ENCODE measurements at regions not wholly inside any gene's neighbourhood (a gene's known extent, or its start where the extent isn't known, plus 50 kb on each side); places are given as distances from the start of the nearest gene placed in this dataset.
"Not testable (repeated sequence)": the region's sequence is repeated elsewhere in the genome, so short reads cannot be mapped to it uniquely, and the experiment has no call there.

GRCh38 chr15:79608066-79608864 lies 176.1 kb downstream of the MINAR1 start:
- no peak for DNase-seq

DNA sequence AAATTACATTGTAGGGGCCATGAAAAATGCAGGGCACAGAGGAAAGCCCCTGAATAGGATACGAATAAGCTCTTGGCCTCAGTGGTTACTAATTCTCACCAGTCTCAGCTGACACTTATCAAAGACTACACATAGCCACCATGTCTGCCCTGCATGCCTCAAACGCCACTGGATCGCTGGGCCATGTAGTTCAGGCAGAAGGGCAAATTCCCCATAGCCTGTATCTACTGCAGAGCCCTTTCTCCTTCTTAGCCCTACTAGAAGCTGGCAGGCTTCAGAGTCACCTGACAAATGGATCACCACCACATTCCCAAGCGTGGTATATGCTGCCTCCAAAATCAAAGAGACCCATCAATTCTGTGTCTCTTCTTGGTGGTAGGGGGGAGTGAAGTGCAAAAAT lies 177.4 kb downstream of the MINAR1 start:
- DNase-seq: no peak

- DNase-seq: no peak
Observed at GRCh38 chr15:79610021-79610420, 177.9 kb downstream of the MINAR1 start.

DNA sequence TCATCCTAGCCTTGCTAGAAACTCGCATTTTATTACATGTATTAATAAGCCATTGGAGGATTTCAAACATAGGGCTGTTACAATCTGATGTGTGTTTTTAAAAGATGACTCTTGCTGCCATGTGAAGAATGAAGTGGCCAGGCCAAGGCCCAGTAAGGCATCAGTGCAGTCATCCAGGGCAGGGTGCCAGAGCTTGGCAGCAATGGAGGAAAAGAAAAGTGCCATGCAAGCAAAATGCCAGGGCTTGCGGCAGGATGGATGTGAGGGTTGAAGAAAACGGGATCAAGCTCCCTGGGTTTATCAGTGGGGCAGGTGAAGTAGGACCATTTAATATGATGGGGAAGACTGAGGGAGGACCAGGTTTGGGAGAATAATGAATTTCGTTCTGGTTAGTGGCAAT lies 183.6 kb downstream of the MINAR1 start:
- no peak for DNase-seq

GRCh38 chr15:79617071-79617470 lies 184.9 kb downstream of the MINAR1 start:
- DNase-seq: no peak

GRCh38 chr15:79620112-79620857 lies 188.1 kb downstream of the MINAR1 start:
- no peak for DNase-seq

GRCh38 chr15:79621805-79622204 lies 189.7 kb downstream of the MINAR1 start:
- DNase-seq: not testable (repeated sequence)

DNA sequence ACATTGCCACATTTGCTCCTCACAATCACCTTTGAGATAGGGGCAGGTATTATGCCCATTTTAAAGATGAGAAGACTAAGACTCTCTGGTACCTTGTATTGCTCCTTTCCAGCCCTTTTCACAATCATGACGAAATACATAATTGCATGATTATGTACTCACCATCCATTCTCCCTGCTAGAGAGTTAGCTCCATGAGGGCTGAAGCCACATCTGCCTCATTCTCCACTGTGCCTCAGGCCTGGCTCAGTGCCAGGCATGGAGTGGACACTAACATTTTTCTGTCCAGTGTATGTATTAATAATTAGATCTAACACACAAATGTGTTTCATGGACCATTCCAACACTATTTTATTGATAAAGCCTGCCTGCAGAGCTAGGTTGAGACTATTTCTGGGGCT lies 191.4 kb downstream of the MINAR1 start:
- DNase-seq: no peak

GRCh38 chr15:79629687-79630086 lies 197.6 kb downstream of the MINAR1 start:
- DNase-seq: no peak

DNA sequence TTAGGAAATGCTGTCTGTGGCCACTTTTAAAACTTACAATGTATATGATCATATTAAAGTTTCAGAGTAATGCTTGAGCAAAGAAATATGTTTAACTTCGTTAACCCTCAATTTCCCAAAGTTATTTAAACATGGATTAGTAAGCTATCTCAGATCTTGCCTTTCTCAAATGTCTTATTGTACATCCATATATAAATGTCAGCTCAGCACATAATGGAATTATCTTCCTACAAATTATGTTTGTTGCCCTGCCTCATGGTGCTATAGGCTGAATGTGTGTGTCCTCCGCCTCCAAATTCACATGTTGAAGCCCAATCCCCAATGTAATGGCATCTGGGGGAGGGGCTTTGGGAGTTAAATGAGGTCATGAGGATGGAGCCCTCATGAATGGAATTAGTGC lies 200.3 kb downstream of the MINAR1 start:
- no peak for DNase-seq

DNA sequence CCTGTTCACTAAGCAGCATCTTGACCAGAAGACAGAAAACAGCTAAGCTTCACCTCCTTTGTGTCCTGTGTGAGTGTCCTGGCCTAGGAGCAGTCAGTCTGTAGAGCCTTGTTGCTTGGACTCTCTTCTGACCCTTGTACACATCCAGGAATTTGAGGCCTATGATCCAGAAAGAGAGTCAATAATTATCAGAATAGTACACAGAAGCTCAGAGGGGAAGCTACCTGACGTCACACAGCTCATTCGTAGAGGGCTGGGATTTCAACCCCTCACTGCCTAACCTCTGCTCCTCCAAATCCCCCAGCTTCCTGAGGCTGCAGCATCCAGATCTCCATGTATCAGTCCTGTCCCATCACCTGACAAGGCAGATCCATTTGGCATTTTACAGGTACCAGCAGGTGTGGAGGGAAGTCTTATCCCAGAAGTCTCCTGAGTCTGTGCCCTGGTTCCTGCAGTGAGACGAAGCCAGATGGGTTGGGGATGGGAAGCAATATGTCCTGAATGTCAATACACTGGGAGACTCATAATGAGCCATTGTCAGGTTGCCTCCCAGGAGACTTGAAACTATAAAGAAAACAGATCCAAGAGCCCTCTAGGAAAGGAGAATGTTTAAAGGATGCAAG lies 203.1 kb downstream of the MINAR1 start:
- no peak for DNase-seq

DNA sequence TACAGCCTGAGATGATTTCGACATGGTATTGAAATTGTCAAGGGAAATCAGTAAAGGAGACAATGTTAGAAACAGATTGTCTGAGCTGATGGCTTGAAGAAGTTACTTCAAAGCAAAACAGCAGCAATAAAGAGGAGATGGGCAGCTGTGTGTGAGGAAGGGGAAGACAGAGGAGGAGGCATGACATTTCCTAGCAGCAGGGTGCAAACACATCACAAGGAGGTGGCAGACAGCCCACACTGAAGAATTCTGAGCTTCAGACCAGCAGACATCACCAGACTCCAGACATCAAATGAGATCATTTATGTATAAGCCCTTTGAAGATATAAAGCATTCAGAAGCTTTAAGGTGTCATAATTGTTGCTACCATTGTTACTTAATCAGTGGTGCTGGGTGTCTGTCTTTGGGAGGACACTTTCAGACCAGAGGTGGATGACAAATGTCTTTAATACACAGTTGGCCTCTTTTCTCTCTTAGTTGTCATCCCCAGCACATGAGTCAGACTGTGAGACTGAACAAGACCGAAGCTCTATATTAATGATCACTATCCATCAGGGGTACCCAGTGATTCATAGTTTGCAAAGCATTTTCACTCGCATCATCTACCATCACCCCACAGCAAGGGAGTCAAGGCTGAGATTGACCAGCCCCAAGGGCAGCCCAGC lies 203.9 kb downstream of the MINAR1 start:
- no peak for DNase-seq

- no peak for DNase-seq
Observed at GRCh38 chr15:79640206-79640605, 208.1 kb downstream of the MINAR1 start.

GRCh38 chr15:79641841-79642240 lies 209.7 kb downstream of the MINAR1 start:
- no peak for DNase-seq

- DNase-seq: no peak
Observed at GRCh38 chr15:79643393-79643792, 211.3 kb downstream of the MINAR1 start.

GRCh38 chr15:79644091-79644490 lies 212.0 kb downstream of the MINAR1 start:
- no peak for DNase-seq

DNA sequence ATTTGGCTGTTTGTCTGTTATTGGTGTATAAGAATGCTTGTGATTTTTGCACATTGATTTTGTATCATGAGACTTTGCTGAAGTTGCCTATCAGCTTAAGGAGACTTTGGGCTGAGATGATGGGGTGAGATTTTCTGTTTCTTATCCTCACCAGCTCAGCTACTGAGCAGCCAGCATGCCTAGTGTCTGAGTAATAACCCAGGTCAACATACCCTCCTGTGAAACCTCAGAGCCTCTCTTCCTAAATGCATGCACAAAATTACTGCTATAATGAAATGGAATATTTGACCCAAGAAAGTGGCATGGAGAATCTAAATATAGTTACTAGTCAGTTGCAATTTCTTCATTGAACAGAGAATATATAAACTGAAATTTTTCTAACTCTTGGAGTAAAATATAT lies 220.8 kb downstream of the MINAR1 start:
- DNase-seq: not testable (repeated sequence)

- no peak for DNase-seq
Observed at GRCh38 chr15:79653533-79653932, 221.4 kb downstream of the MINAR1 start.

DNA sequence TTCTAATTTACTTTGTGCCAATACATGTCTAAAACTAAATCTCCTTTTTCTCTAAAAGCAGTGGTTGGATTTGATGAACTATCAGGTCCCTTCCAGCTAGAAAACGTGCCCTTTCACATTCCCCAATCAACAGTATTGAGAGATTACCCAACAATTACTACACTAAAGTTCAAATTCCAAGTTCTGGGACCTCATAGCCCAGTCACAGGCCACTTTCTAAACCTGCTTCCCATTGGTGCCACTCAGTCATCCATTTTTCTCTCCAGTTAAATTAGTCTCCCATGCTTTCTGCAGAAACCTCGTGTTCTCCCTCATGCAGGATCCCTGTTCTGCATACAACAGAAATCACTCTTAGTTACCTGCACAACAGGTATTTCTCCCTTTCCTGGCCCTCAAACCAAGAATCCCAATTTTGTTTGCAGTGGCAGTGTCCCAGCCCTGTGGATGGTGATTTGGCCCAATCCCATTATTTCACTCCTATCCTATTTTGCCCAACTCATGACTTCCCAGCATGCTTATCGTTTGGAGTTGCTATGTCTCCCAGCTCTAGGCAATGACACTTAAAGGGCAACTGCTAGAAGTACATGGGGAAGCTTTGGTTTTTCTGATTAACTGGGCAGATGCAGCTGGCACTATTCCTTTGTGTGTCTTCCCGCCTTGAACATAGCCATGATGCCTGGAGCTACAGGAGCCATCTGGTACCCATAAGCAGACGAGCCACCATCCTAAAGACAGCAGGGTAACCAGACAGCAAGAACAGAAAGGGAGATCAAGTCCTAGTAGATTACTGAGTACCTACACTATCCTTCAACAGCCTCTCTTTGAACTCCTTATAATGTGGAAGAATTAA lies 224.2 kb downstream of the MINAR1 start:
- no peak for DNase-seq

DNA sequence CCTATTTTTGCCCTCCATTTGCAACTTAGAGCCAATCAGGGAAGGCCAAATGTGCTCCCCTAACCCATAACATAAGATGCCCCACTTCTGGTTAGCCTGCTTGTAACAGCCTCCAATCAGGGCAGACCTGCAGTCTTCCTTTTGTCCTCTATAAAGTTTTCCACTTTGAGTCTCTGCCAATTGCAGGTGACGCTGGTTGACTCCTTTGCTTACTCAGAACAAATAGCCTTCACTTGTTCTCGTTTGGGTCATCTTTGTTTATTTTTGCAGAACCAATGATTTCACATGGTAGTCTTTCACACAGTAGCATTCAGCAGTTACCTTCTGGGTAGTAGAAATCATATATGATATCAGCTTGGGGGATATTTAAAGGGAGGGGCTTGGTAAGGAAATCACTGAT lies 225.6 kb downstream of the MINAR1 start:
- DNase-seq: no peak

GRCh38 chr15:79659691-79660090 lies 227.6 kb downstream of the MINAR1 start:
- no peak for DNase-seq

DNA sequence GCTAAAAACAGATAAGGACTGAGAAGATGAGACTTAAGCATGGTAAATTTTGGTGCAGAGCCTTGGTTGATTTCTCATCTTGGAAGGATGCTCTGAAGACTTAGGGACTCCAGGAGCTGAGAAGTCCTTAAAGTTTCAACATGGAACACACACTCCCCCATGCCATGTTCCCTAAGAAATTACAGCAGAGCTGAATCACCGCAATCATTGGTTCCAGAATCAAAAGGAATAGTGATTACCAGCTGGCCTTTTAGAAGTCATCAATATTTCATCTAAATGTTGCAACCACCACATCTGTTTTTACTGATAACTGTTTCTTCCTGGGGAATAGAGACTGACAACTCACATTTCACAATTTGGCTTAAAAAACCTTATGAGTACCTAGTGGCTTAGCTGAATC lies 229.3 kb downstream of the MINAR1 start:
- DNase-seq: no peak

Data from CD4-positive, alpha-beta T cell treated with Interleukin-1 beta for 1 hour (primary cell).